Kidney (tissue), 13 donors: ENCODE measurements at regions not wholly inside any gene's neighbourhood (a gene's known extent, or its start where the extent isn't known, plus 50 kb on each side); places are given as distances from the start of the nearest gene placed in this dataset.
A peak's percentile ranks its signal among the peaks of the same experiment; 100 is the strongest.

Experiments
- DNase-seq, 5 donors: peaks; one replicate each; pipeline ENCODE4 v3.0.0-alpha.2; 2013 to 2020
- FAIRE-seq: peaks from 2 replicates; lab custom pipeline; 2012; peaks lifted over from hg19 to GRCh38; lab: Jason Lieb, UNC
- H3K27ac ChIP-seq, 2 donors: one replicate each; pipeline ENCODE4 v1.7.0; 2013; ENCODE audit warnings: low read depth in 2 of 2, low read length in 2 of 2, inconsistent platforms in 1 of 2
- H3K27me3 ChIP-seq: one replicate; pipeline ENCODE4 v1.7.1; 2013; ENCODE audit warnings: low read length, inconsistent platforms; ENCODE audit not compliant: control insufficient read depth, insufficient read depth
- H3K36me3 ChIP-seq, 3 donors: one replicate each; pipeline versions ENCODE4 v1.7.0 to v1.7.1; 2013; ENCODE audit warnings: low read length in 3 of 3, control low read depth in 1 of 3, inconsistent platforms in 1 of 3; ENCODE audit not compliant: insufficient read depth in 3 of 3, control insufficient read depth in 2 of 3
- H3K4me1 ChIP-seq, 3 donors: one replicate each; pipeline versions ENCODE4 v1.7.0 to v1.7.1; 2013; ENCODE audit warnings: low read length in 3 of 3, inconsistent platforms in 1 of 3, low read depth in 1 of 3; ENCODE audit not compliant: control insufficient read depth in 2 of 3, insufficient read depth in 2 of 3
- H3K4me3 ChIP-seq, 3 donors: one replicate each; pipeline versions ENCODE4 v1.7.0 to v1.8.1; 2013; ENCODE audit warnings: low read length in 3 of 3, control low read depth in 1 of 3, inconsistent platforms in 1 of 3
- H3K9ac ChIP-seq, 3 donors: one replicate each; pipeline versions ENCODE4 v1.7.0 to v1.7.1; 2013; ENCODE audit warnings: low read length in 3 of 3, control low read depth in 1 of 3, inconsistent platforms in 1 of 3
- H3K9me3 ChIP-seq, 3 donors: one replicate each; pipeline versions ENCODE4 v1.7.0 to v1.7.1; 2013; ENCODE audit warnings: low read length in 3 of 3, control low read depth in 1 of 3, inconsistent platforms in 1 of 3; ENCODE audit not compliant: control insufficient read depth in 2 of 3, insufficient read depth in 1 of 3
- intact Hi-C: fragments of 100-400 bp; cut with DNase I; formaldehyde crosslinking; loops from one replicate; pipeline ENCODE4 v1.11.1; 2022
- TF ChIP-seq, protein P1 (sequence below): IDR thresholded peaks from 3 replicates; pipeline ENCODE4 v1.5.1; 2012; ENCODE audit warnings: mild to moderate bottlenecking, moderate library complexity, borderline replicate concordance; ENCODE audit not compliant: insufficient read depth; ENCODE audit errors: extremely low read depth
- donor health status: control.
- donor health status: control.
- donor health status: control.
- donor health status: control.
- donor health status: control.
- donor health status: DM: yes; HTN: yes; CAD: no.
- donor health status: Normal renal cell carcinoma (clear cell type).

DNA sequence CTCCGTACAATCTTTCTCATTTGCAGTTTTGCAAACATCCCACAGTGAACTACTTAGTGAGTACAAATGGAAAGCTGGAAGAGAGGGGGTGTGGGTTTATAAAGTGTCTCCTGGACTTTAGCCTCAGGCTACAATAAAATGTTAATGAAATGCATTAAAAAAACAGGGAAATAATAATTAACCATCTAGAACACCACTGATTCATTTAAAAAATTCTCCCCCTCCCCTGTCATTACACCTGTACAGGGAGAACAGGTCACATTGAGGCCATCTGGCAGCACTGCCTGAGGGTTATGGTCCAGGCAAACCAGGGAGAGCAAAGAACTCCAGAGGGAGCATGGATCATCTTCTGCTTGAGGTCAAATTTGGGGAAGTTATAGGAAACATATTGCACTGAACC lies 96.3 kb downstream of the TSPAN8 start:
- Histone ChIP-seq H3K9me3 (no peaks in the 10 kb centered on the region), H3K27ac (no peak overlapping the region), H3K9ac (no peak overlapping the region), H3K36me3 (no peaks in the 10 kb centered on the region), H3K4me3 (no peak overlapping the region), H3K27me3 (no peaks in the 10 kb centered on the region), H3K4me1 (peaks cover 0 to 7% (median 0%) of the 10 kb centered on the region in 3 donors)
- TF ChIP-seq, protein P1, sequence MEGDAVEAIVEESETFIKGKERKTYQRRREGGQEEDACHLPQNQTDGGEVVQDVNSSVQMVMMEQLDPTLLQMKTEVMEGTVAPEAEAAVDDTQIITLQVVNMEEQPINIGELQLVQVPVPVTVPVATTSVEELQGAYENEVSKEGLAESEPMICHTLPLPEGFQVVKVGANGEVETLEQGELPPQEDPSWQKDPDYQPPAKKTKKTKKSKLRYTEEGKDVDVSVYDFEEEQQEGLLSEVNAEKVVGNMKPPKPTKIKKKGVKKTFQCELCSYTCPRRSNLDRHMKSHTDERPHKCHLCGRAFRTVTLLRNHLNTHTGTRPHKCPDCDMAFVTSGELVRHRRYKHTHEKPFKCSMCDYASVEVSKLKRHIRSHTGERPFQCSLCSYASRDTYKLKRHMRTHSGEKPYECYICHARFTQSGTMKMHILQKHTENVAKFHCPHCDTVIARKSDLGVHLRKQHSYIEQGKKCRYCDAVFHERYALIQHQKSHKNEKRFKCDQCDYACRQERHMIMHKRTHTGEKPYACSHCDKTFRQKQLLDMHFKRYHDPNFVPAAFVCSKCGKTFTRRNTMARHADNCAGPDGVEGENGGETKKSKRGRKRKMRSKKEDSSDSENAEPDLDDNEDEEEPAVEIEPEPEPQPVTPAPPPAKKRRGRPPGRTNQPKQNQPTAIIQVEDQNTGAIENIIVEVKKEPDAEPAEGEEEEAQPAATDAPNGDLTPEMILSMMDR, result no peak
- intact Hi-C loops, result no loop called here
- FAIRE-seq (peak; percentile 35), DNase-seq (peak in 3 of 5 donors; percentile 26 to 58 (median 55))

DNA sequence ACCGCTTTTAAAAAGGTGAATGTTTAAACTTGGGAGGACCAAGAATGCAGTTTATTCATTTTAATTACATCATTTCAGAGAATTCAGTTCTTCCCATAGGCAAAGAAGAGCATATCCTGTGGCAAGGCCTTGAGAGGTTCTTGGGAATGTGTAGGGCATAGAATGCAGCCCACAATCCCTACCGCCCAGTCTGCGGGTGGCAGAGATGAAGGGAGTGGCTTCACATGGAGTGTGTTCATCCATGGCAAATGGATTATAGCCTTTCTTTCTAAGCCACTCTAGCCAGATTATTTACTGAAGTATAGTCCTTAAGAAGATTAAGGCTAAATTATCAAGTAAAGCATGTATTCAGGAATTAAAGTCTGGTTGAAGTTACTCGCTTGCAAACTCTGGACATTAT lies 97.4 kb downstream of the TSPAN8 start:
- no peaks in the 10 kb centered on the region for H3K27me3 ChIP-seq
- DNase-seq (peak in 2 of 5 donors; percentile 7 to 9), FAIRE-seq (no peak)
- H3K4me1 ChIP-seq, result peaks cover 0 to 7% (median 0%) of the 10 kb centered on the region in 3 donors
- no peak overlapping the region for H3K4me3 ChIP-seq
- H3K27ac ChIP-seq, result no peak overlapping the region
- intact Hi-C loops, result no loop called here
- H3K9me3 ChIP-seq, result no peaks in the 10 kb centered on the region
- TF ChIP-seq, protein P1, result no peak
- H3K9ac ChIP-seq, result no peak overlapping the region
- no peaks in the 10 kb centered on the region for H3K36me3 ChIP-seq

DNA sequence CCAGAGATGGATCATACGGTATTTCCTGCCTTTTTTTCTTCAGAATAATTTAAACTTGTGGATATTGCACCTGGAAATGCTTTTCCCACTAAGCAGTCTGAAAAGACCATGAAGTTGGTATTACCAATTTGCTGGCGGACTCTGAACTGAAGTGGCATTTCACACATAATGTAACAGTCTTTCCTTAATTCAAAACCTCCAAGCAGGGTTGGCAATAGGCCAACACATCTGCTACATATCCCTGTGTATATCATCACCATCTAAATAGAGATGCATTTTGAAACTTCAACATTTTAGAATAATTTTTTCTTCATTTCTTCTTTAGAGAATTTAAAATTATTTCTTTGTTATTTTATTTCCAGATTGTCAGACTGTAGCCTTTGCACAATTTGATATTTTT lies 100.5 kb downstream of the TSPAN8 start:
- DNase-seq, result peak in 1 of 5 donors; percentile 19
- no peak for FAIRE-seq

More for the DNA sequence above, 100.5 kb downstream of the TSPAN8 start:
- Histone ChIP-seq H3K9ac (no peak overlapping the region), H3K4me1 (peaks cover 0 to 7% (median 0%) of the 10 kb centered on the region in 3 donors), H3K27me3 (no peaks in the 10 kb centered on the region), H3K27ac (no peak overlapping the region), H3K36me3 (no peaks in the 10 kb centered on the region), H3K9me3 (no peaks in the 10 kb centered on the region), H3K4me3 (no peak overlapping the region)
- TF ChIP-seq, protein P1, result no peak
- intact Hi-C loops, result no loop called here
